Endothelial cell of umbilical vein (primary cell): ENCODE measurements at regions not wholly inside any gene's neighbourhood (a gene's known extent, or its start where the extent isn't known, plus 50 kb on each side); places are given as distances from the start of the nearest gene placed in this dataset.

ENCODE experiments used
- BruUV-seq: library from RNA; stranded (reverse); fragments of 400-500 nt; replicated peaks from 2 replicates; lab custom pipeline; 2021; lab: Mats Ljungman, UMichigan
- CTCF ChIA-PET: fragments of 300-600, 350-600 bp; sonication (Branson Sonifier 250); formaldehyde crosslinking; loops from one replicate; lab custom pipeline; 2021; ENCODE audit warnings: antibody characterized with exemption, inconsistent platforms; lab: Charles Lee
- POLR2A ChIA-PET: fragments of 300-600, 350-600 bp; sonication (Branson Sonifier 250); formaldehyde crosslinking; loops from one replicate; lab custom pipeline; 2021; ENCODE audit warnings: antibody characterized with exemption, inconsistent platforms; lab: Charles Lee
- DNase-seq: peaks from one replicate; pipeline ENCODE4 v3.0.0-alpha.2; 2011; ENCODE audit warnings: low read depth, low spot score
- FAIRE-seq: peaks from 2 replicates; lab custom pipeline; 2011; peaks lifted over from hg19 to GRCh38; lab: Jason Lieb, UNC
- H2AFZ ChIP-seq: 2 replicates; pipeline ENCODE4 v1.6.0; 2012; ENCODE audit warnings: low read depth, low read length, control low read depth, inconsistent platforms
- H3K27ac ChIP-seq: 2 replicates; pipeline ENCODE4 v1.5.1; 2011; ENCODE audit warnings: low read depth, mild to moderate bottlenecking, control low read depth, low read length, moderate library complexity; ENCODE audit not compliant: insufficient read depth
- H3K27me3 ChIP-seq, 2 experiments: 2 replicates each; pipeline versions ENCODE4 v1.6.0 to v1.6.1; 2011; ENCODE audit warnings: low read length in 2 of 2, mixed read lengths in 1 of 2; ENCODE audit not compliant: control insufficient read depth in 2 of 2, insufficient read depth in 2 of 2
- H3K36me3 ChIP-seq, 2 experiments: 2 replicates in 1 of 2; 3 replicates in 1 of 2; pipeline ENCODE4 v1.5.1; 2011; ENCODE audit warnings: low read length in 2 of 2, mild to moderate bottlenecking in 1 of 2, moderate library complexity in 1 of 2; ENCODE audit not compliant: control insufficient read depth in 2 of 2, insufficient read depth in 2 of 2; ENCODE audit errors: extremely low read depth in 1 of 2
- H3K4me1 ChIP-seq: 3 replicates; pipeline ENCODE4 v1.5.1; 2011; ENCODE audit warnings: mild to moderate bottlenecking, low read length; ENCODE audit not compliant: control insufficient read depth, insufficient read depth; ENCODE audit errors: extremely low read depth
- H3K4me2 ChIP-seq: 2 replicates; pipeline ENCODE4 v1.6.1; 2011; ENCODE audit warnings: low read length, control low read depth, mixed read lengths; ENCODE audit not compliant: insufficient read depth
- H3K4me3 ChIP-seq, 3 experiments: fragments of 200-600 bp in 1 of 3; sonication (generic), shearing (Covaris generic) in 1 of 3; replicated peaks in 1 of 3; 2 replicates each; pipeline ENCODE4 v1.5.1; 2011 to 2016; ENCODE audit warnings: control low read depth in 3 of 3, low read length in 3 of 3, mild to moderate bottlenecking in 2 of 3, inconsistent platforms in 1 of 3, low read depth in 1 of 3, moderate library complexity in 1 of 3; ENCODE audit not compliant: insufficient read depth in 1 of 3
- H3K79me2 ChIP-seq: 2 replicates; pipeline ENCODE4 v1.6.0; 2012; ENCODE audit warnings: low read length, inconsistent platforms; ENCODE audit not compliant: control insufficient read depth, insufficient read depth
- H3K9ac ChIP-seq: replicated peaks from 2 replicates; pipeline ENCODE3; 2011; ENCODE audit warnings: low read length, control low read depth; ENCODE audit not compliant: insufficient read depth; ENCODE audit errors: extremely low read depth
- H3K9me1 ChIP-seq: replicated peaks from 3 replicates; pipeline ENCODE4 v1.6.0; 2011; ENCODE audit warnings: mild to moderate bottlenecking, low read length; ENCODE audit not compliant: control insufficient read depth, insufficient read depth; ENCODE audit errors: extremely low read depth
- H3K9me3 ChIP-seq: replicated peaks from 2 replicates; pipeline ENCODE4 v1.5.1; 2012; ENCODE audit warnings: low read length, inconsistent platforms; ENCODE audit not compliant: control insufficient read depth, insufficient read depth
- H4K20me1 ChIP-seq: replicated peaks from 2 replicates; pipeline ENCODE3; 2011; ENCODE audit warnings: mild to moderate bottlenecking, low read length; ENCODE audit not compliant: control insufficient read depth, insufficient read depth; ENCODE audit errors: extremely low read depth
- EZH2 ChIP-seq: IDR thresholded peaks from 2 replicates; pipeline ENCODE4 v1.6.1; 2012; ENCODE audit warnings: borderline replicate concordance, low read depth, mild to moderate bottlenecking, moderate library complexity, low read length, inconsistent platforms; ENCODE audit not compliant: severe bottlenecking
- FOS ChIP-seq: IDR thresholded peaks from 2 replicates; pipeline ENCODE4 v1.6.1; 2011; ENCODE audit warnings: mild to moderate bottlenecking, low read length, moderate library complexity, borderline replicate concordance; ENCODE audit not compliant: insufficient read depth
- GATA2 ChIP-seq: IDR thresholded peaks from 2 replicates; pipeline ENCODE4 v1.7.0; 2011; ENCODE audit warnings: low read depth, mild to moderate bottlenecking, moderate library complexity, mixed read lengths, low read length; ENCODE audit not compliant: insufficient read length, insufficient read depth
- JUN ChIP-seq: IDR thresholded peaks from 2 replicates; pipeline ENCODE4 v1.6.1; 2011; ENCODE audit warnings: borderline replicate concordance, low read depth; ENCODE audit not compliant: insufficient read length, insufficient read depth
- MYC ChIP-seq: IDR thresholded peaks from one replicate; pipeline ENCODE4 v1.6.1; 2011; ENCODE audit warnings: mild to moderate bottlenecking, low read depth, low read length
- POLR2A ChIP-seq: IDR thresholded peaks from 2 replicates; pipeline ENCODE4 v1.6.1; 2012; ENCODE audit warnings: low read depth, mild to moderate bottlenecking, control low read depth, low read length
- POLR2AphosphoS5 ChIP-seq: IDR thresholded peaks from 2 replicates; pipeline ENCODE4 v1.6.1; 2012; ENCODE audit warnings: low read depth, mild to moderate bottlenecking, control low read depth, low read length, moderate library complexity; ENCODE audit not compliant: insufficient read depth
- dilution Hi-C: fragments of 300-500 bp; cut with MboI; formaldehyde crosslinking; loops from one replicate; pipeline ENCODE4 v1.15.0; 2019; ENCODE audit warnings: low sequenced_read_pairs; ENCODE audit not compliant: extremely low pct_ligation_motif_present
- intact Hi-C: fragments of 100-400 bp; cut with micrococcal nuclease; formaldehyde crosslinking; loops from one replicate; pipeline ENCODE4 v1.10.0; 2022
- TF ChIP-seq, protein P1 (sequence below): IDR thresholded peaks from 2 replicates; pipeline ENCODE4 v1.6.1; 2011; ENCODE audit not compliant: insufficient read depth, insufficient read length
- TF ChIP-seq, protein P2 (sequence below), 2 donors: IDR thresholded peaks; 1 replicate in 1 of 2; 2 replicates in 1 of 2; pipeline ENCODE4 v1.5.1; 2011; ENCODE audit warnings: low read length in 2 of 2, mild to moderate bottlenecking in 2 of 2, moderate library complexity in 2 of 2, control low read depth in 1 of 2, inconsistent platforms in 1 of 2, low read depth in 1 of 2; ENCODE audit not compliant: insufficient read depth in 1 of 2; ENCODE audit errors: extremely low read depth in 1 of 2

DNA sequence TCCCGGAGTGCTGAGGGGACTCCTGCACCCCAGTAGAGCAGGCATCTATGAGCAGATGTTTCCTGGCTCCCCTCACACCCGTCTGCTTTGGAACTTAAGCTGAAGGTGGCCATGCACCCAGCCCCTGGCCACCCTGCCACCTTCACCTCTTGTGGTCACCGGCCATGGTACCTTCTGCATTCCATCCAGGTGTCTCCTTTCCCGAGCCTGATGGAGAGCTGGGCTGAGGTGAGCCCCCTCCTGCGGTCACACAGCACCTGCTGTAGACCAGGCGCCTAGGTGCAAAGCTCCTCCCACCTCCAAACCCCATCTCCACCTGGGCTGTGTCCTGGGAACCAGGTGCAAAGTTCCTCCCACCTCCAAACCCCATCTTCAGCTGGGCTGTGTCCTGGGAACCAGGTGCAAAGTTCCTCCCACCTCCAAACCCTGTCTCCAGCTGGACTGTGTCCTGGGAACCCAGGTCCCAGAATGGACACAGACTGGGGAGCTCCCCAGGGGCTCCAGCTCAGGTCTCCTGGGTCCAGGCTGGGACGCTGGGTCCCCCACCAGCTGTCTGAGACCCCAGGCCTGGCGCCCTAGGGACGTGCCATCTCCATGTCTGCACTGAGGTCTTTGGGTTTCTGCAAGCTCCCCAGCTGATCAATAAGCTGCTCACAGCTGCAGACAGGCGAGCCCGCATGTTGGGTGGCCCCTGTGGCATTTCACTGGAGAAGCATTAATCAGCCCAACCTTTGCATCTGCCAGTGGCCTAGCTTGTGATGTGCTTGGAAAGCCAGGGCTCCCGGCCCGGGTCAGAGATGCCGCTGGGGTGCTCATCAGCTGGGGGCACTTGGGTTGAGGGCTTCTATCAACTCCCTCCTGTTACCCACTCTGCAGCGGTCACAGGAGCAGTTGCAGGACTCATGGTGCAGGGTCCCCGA, 61.2 kb upstream of the INPP5A start:
- no peak for TF ChIP-seq JUN
- TF ChIP-seq, protein P1, sequence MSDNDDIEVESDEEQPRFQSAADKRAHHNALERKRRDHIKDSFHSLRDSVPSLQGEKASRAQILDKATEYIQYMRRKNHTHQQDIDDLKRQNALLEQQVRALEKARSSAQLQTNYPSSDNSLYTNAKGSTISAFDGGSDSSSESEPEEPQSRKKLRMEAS, result no peak
- no peak for TF ChIP-seq FOS
- no peak for TF ChIP-seq POLR2A
- TF ChIP-seq, protein P2, sequence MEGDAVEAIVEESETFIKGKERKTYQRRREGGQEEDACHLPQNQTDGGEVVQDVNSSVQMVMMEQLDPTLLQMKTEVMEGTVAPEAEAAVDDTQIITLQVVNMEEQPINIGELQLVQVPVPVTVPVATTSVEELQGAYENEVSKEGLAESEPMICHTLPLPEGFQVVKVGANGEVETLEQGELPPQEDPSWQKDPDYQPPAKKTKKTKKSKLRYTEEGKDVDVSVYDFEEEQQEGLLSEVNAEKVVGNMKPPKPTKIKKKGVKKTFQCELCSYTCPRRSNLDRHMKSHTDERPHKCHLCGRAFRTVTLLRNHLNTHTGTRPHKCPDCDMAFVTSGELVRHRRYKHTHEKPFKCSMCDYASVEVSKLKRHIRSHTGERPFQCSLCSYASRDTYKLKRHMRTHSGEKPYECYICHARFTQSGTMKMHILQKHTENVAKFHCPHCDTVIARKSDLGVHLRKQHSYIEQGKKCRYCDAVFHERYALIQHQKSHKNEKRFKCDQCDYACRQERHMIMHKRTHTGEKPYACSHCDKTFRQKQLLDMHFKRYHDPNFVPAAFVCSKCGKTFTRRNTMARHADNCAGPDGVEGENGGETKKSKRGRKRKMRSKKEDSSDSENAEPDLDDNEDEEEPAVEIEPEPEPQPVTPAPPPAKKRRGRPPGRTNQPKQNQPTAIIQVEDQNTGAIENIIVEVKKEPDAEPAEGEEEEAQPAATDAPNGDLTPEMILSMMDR (IDR thresholded peaks at IDR 0.05; ENCODE audit: extremely low read depth in 1 of 2, insufficient read depth in 1 of 2, low read depth in 1 of 2, low read length in 2 of 2), result no peak
- TF ChIP-seq EZH2, result no peak
- TF ChIP-seq MYC, result no peak
- no peak for TF ChIP-seq POLR2AphosphoS5
- TF ChIP-seq GATA2, result no peak
- Histone ChIP-seq H3K27ac (no peak overlapping the region), H3K4me1 (no peaks in the 10 kb centered on the region), H3K9ac (no peak overlapping the region), H3K9me3 (no peaks in the 10 kb centered on the region), H3K27me3 (peaks cover 0 to 2% of the 10 kb centered on the region in 2 experiments), H4K20me1 (no peaks in the 10 kb centered on the region), H3K4me2 (no peak overlapping the region), H3K36me3 (no peaks in the 10 kb centered on the region), H3K9me1 (no peaks in the 10 kb centered on the region), H2AFZ (no peak overlapping the region), H3K4me3 (no peak overlapping the region), H3K79me2 (no peaks in the 10 kb centered on the region)
- POLR2A ChIA-PET, result no interaction called here
- dilution Hi-C loops (no loop called here), intact Hi-C loops (no loop called here)
- FAIRE-seq, result no peak
- no TSS peak for BruUV-seq
- DNase-seq, result no peak
- CTCF ChIA-PET, result interaction anchor here (1.5 kb wide), 1 partner anchor 95 kb away, joined by 3 read pairs; no protein-coding TSS in a partner anchor
